NB4 (cell line): ENCODE measurements at regions not wholly inside any gene's neighbourhood (a gene's known extent, or its start where the extent isn't known, plus 50 kb on each side); places are given as distances from the start of the nearest gene placed in this dataset.

Experiments used
- DNase-seq: peaks from one replicate; pipeline ENCODE4 v3.0.0; 2010; ENCODE audit warnings: low read depth
- H3K4me3 ChIP-seq: one replicate; pipeline ENCODE4 v1.5.1; 2011; ENCODE audit warnings: mild to moderate bottlenecking, low read depth, low read length, moderate library complexity
- MYC ChIP-seq: IDR thresholded peaks from 2 replicates; pipeline ENCODE4 v1.6.1; 2011; ENCODE audit warnings: low read depth, low read length
- POLR2A ChIP-seq: IDR thresholded peaks from 2 replicates; pipeline ENCODE4 v1.6.1; 2011; ENCODE audit warnings: mild to moderate bottlenecking; ENCODE audit not compliant: insufficient read length; ENCODE audit errors: extremely low read depth
- TF ChIP-seq, protein P1 (sequence below): IDR thresholded peaks from one replicate; pipeline ENCODE4 v1.5.1; 2012; ENCODE audit warnings: low read depth, low read length
- TF ChIP-seq, protein P2 (sequence below): IDR thresholded peaks from 2 replicates; pipeline ENCODE4 v1.6.1; 2011; ENCODE audit warnings: low read depth, low read length

DNA sequence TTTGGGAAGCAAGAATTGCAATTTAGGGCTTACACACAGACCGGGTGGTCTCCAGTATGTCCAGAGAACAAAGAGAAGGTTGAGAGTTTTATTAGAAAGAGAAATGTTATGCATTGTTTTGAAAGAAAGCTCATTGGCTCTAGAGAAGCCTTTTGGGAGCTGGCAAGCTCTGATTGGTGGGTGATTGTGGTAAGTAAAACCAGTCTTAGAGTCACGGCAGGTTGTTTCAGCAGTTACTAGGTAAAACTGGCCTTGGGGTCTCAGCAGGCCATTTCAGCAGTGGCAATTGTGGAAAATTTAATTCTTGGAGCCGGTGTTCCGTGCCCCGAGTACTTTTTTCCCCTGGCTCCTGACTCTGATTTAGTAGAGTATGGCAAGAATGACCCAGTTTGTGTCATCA, 78.1 kb downstream of the MRPL46 start:
- no peak overlapping the region for H3K4me3 ChIP-seq
- TF ChIP-seq, protein P1, sequence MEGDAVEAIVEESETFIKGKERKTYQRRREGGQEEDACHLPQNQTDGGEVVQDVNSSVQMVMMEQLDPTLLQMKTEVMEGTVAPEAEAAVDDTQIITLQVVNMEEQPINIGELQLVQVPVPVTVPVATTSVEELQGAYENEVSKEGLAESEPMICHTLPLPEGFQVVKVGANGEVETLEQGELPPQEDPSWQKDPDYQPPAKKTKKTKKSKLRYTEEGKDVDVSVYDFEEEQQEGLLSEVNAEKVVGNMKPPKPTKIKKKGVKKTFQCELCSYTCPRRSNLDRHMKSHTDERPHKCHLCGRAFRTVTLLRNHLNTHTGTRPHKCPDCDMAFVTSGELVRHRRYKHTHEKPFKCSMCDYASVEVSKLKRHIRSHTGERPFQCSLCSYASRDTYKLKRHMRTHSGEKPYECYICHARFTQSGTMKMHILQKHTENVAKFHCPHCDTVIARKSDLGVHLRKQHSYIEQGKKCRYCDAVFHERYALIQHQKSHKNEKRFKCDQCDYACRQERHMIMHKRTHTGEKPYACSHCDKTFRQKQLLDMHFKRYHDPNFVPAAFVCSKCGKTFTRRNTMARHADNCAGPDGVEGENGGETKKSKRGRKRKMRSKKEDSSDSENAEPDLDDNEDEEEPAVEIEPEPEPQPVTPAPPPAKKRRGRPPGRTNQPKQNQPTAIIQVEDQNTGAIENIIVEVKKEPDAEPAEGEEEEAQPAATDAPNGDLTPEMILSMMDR: no peak
- DNase-seq: no peak

DNA sequence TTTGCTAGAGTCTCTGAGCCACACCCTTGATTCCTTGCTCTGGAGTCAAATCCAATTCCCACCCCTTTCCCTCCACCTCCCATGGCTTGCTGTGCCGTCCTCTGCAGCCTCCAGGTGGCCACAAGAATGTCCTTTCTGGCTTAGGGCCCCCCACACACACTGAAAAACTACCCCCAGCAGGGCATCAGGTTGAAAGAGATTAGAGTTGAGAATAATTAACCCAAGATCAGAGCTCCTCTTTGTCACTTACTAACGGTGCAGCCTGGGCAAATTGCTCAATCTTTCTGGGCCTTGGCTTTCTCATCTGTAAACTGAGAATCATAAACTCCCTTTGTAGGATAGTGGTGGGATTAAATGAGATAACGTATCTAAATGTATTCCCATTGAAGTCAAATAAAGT, 78.5 kb downstream of the MRPL46 start:
- no peak overlapping the region for H3K4me3 ChIP-seq
- TF ChIP-seq POLR2A (no peak), MYC (no peak)
- TF ChIP-seq, protein P2, sequence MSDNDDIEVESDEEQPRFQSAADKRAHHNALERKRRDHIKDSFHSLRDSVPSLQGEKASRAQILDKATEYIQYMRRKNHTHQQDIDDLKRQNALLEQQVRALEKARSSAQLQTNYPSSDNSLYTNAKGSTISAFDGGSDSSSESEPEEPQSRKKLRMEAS: no peak
- TF ChIP-seq, protein P1: no peak
- no peak for DNase-seq

DNA sequence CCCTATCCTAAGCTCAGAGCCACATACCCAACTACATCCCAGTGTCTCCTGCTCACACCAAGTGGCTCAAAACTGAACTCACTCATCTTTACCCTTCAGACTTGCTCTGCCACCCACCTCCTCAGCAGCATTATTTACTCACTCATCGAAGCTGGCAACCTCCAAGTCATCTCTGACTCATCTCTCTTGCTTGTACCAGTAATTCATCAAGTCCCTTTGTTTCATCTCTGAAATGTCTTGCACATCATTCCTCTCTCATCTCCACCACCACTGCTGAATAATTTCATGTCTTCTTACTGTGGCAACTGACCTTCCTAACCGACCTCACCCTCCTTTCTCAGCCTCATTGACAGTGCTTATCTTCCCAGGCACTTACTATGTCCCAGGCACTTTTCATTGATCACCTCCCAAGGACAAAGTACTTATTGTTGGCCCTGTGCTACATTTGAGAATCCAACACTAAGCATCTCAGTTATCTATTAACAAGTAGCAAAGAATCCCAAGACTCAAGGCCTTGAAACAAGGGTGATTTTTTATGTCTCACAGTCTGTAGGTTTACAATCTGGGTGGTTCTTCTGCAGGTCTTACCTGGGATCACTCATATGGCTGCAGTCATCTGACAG, 82.0 kb downstream of the MRPL46 start:
- TF ChIP-seq MYC: no peak
- no peak for DNase-seq
- no peak overlapping the region for H3K4me3 ChIP-seq

DNA sequence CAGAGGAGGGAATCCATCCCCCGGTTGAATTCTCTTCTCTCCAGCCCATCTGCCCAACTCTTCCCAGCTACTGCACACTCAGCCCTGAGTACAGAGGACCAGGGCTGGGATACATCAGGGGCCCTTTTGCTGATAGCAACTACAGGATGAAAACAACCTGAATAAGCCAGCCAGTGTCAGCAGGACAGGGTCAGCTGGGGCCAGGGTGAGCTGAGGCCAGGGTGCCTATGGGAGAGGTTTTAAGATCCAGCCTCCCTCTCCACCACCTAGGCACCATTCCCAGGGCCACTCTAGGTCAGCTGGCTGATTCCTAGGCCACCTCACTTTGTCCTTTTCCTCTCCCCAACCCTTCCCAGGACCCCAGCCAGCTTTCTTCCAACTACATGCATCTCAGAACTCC, 83.8 kb downstream of the MRPL46 start:
- no peak for DNase-seq
- H3K4me3 ChIP-seq: no peak overlapping the region
- TF ChIP-seq MYC: no peak
- TF ChIP-seq, protein P1: no peak
- no peak for TF ChIP-seq POLR2A
- TF ChIP-seq, protein P2: no peak

DNA sequence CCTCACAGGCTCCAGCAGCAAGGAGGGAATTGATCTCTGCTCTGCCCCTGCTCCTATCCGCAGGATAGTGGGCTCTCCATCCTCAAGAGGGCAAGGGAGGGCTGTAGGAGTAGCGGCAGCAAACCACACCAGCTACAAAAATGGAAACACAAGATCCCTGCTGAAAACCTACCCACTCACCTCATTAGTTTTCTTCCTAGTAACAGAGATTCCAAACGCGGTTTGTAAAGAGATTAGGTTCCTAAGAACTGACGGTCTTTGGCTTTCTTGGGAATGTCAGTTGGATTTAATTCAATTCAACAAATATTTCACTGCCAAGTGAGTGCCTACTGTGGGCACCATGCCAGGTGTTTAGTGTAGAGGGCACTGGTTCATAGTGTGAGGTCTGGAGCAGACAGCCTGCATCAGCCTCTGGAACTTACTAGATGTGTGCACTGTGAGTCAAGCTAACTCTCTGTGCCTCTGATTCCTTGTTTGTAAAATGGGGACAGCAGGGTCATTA, 84.7 kb downstream of the MRPL46 start:
- TF ChIP-seq MYC (no peak), POLR2A (no peak)
- TF ChIP-seq, protein P1: no peak
- TF ChIP-seq, protein P2: no peak
- no peak for DNase-seq
- no peak overlapping the region for H3K4me3 ChIP-seq

DNA sequence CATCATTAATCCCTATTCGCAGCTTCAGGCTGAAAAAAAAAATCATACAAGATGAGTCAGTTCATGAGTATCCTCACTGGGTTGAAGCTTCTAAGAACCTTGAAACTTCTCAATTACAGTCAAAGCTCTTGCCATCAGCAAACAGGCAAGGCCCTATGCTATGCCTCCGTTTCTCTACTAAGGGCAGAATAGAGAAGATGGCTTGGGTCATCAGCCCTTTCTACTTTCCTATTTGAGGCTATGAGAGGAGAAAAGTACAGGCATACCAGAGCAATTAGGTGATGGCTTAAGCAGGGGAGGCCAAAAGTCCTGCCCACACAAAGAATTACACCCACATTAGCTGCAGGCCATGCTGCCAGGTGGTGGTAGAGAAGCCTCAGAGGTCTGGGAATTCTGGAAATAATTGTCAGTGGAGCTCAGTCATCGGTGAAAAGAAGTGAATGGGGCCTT, 89.0 kb downstream of the MRPL46 start:
- TF ChIP-seq, protein P2: no peak
- TF ChIP-seq MYC: no peak
- TF ChIP-seq, protein P1: no peak
- TF ChIP-seq POLR2A: no peak
- no peak for DNase-seq
- no peak overlapping the region for H3K4me3 ChIP-seq
